Uterus (tissue), 2 donors: ENCODE measurements at regions not wholly inside any gene's neighbourhood (a gene's known extent, or its start where the extent isn't known, plus 50 kb on each side); places are given as distances from the start of the nearest gene placed in this dataset.

Experiments used
- POLR2A ChIP-seq, 2 donors: fragments of 450-650 bp; IDR thresholded peaks; one replicate each; pipeline ENCODE4 v1.6.1; 2016; ENCODE audit warnings: antibody characterized with exemption in 2 of 2, mild to moderate bottlenecking in 1 of 2, moderate library complexity in 1 of 2
- TF ChIP-seq, protein P1 (sequence below), 4 experiments: fragments of 200-600 bp in 2 of 4; fragments of 450-650 bp in 2 of 4; sonication (generic) in 2 of 4; IDR thresholded peaks; one replicate each; pipeline ENCODE4 v1.5.1; 2016 to 2019; ENCODE audit warnings: antibody characterized with exemption in 4 of 4, mild to moderate bottlenecking in 2 of 4, moderate library complexity in 1 of 4

DNA sequence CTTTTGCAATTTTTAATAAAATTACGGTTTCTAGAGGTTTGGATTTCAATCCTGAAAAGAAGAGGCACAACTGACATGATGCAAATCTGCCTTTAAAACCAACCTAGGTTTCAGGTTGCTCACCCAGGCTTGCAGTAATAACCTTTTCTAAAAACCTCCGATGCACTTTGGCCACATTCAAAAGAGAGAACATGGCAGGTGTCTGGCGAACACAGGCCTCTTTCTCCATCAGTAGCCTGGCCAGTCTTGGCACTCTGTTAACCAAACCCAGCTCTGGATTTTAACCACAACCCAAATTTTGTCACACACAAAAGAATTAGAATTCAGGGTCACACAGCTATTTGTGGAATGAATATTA lies 55.8 kb upstream of the MAFB start:
- TF ChIP-seq, protein P1, sequence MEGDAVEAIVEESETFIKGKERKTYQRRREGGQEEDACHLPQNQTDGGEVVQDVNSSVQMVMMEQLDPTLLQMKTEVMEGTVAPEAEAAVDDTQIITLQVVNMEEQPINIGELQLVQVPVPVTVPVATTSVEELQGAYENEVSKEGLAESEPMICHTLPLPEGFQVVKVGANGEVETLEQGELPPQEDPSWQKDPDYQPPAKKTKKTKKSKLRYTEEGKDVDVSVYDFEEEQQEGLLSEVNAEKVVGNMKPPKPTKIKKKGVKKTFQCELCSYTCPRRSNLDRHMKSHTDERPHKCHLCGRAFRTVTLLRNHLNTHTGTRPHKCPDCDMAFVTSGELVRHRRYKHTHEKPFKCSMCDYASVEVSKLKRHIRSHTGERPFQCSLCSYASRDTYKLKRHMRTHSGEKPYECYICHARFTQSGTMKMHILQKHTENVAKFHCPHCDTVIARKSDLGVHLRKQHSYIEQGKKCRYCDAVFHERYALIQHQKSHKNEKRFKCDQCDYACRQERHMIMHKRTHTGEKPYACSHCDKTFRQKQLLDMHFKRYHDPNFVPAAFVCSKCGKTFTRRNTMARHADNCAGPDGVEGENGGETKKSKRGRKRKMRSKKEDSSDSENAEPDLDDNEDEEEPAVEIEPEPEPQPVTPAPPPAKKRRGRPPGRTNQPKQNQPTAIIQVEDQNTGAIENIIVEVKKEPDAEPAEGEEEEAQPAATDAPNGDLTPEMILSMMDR (IDR thresholded peaks at IDR 0.05), result no peak
- no peak for TF ChIP-seq POLR2A (IDR thresholded peaks at IDR 0.05)
